GM21390 (cell line): ENCODE measurements at regions not wholly inside any gene's neighbourhood (a gene's known extent, or its start where the extent isn't known, plus 50 kb on each side); places are given as distances from the start of the nearest gene placed in this dataset.

Source experiments
- ATAC-seq: cut with Tn5 transposase; IDR thresholded peaks from one replicate; pipeline ENCODE4 v1.9.1; 2021; ENCODE audit not compliant: unreplicated experiment

- ATAC-seq, result no peak
Measured at GRCh38 chr7:79877874-79878465, 256.7 kb upstream of the GNAI1 start.

GRCh38 chr7:79876848-79877252 is 257.8 kb upstream of the GNAI1 start:
- no peak for ATAC-seq

GRCh38 chr7:79874797-79875196 is 259.8 kb upstream of the GNAI1 start:
- ATAC-seq, result no peak

- ATAC-seq, result no peak
Measured at GRCh38 chr7:79872176-79872575, 262.5 kb upstream of the GNAI1 start.

GRCh38 chr7:79868010-79868409 is 266.6 kb upstream of the GNAI1 start:
- no peak for ATAC-seq

GRCh38 chr7:79862447-79863210 is 272.0 kb upstream of the GNAI1 start:
- no peak for ATAC-seq

- ATAC-seq, result no peak
Measured at GRCh38 chr7:79855172-79855571, 279.5 kb upstream of the GNAI1 start.

GRCh38 chr7:79854621-79855020 is 280.0 kb upstream of the GNAI1 start:
- ATAC-seq, result no peak

GRCh38 chr7:79837915-79838314 is 296.7 kb upstream of the GNAI1 start:
- ATAC-seq, result no peak

- ATAC-seq, result no peak
Measured at GRCh38 chr7:79833616-79834015, 301.0 kb upstream of the GNAI1 start.

- no peak for ATAC-seq
Measured at GRCh38 chr7:79828866-79829265, 305.8 kb upstream of the GNAI1 start.

- ATAC-seq, result no peak
Measured at GRCh38 chr7:79823246-79823951, 311.2 kb upstream of the GNAI1 start.

GRCh38 chr7:79822620-79823240 is 311.9 kb upstream of the GNAI1 start:
- no peak for ATAC-seq

GRCh38 chr7:79820387-79820786 is 314.2 kb upstream of the GNAI1 start:
- no peak for ATAC-seq

- ATAC-seq, result no peak
Measured at GRCh38 chr7:79810916-79811315, 323.7 kb upstream of the GNAI1 start.

GRCh38 chr7:79806161-79806734 is 328.4 kb upstream of the GNAI1 start:
- ATAC-seq, result no peak

GRCh38 chr7:79790656-79791262 is 337.3 kb upstream of the MAGI2 start:
- no peak for ATAC-seq

- ATAC-seq, result no peak
Measured at GRCh38 chr7:79789584-79790345, 336.3 kb upstream of the MAGI2 start.

- no peak for ATAC-seq
Measured at GRCh38 chr7:79787623-79788022, 334.2 kb upstream of the MAGI2 start.

- no peak for ATAC-seq
Measured at GRCh38 chr7:79787096-79787495, 333.6 kb upstream of the MAGI2 start.
